A549 (cell line): ENCODE measurements at regions not wholly inside any gene's neighbourhood (a gene's known extent, or its start where the extent isn't known, plus 50 kb on each side); places are given as distances from the start of the nearest gene placed in this dataset.
"Not testable (repeated sequence)": the region's sequence is repeated elsewhere in the genome, so short reads cannot be mapped to it uniquely, and the experiment has no call there.

ENCODE experiments used
- EHMT2 ChIP-seq: fragments of 200-600 bp; sonication (generic); IDR thresholded peaks from 2 replicates; pipeline ENCODE4 v1.6.1; 2016; ENCODE audit warnings: antibody characterized with exemption, low read depth, mild to moderate bottlenecking, moderate library complexity
- JUN ChIP-seq, 2 experiments: fragments of >200 bp; sonication (Bioruptor Twin); formaldehyde crosslinking; IDR thresholded peaks; 2 replicates in 1 of 2; 3 replicates in 1 of 2; pipeline ENCODE4 v1.6.1; 2016 to 2017
- MAFK ChIP-seq: fragments of 450-650 bp; IDR thresholded peaks from 2 replicates; pipeline ENCODE4 v1.6.1; 2014; ENCODE audit not compliant: partially characterized antibody
- POLR2A ChIP-seq: IDR thresholded peaks from 2 replicates; pipeline ENCODE4 v1.6.1; 2012; ENCODE audit warnings: mild to moderate bottlenecking, low read length
- TF ChIP-seq, protein P1 (sequence below): fragments of >200 bp; sonication (Bioruptor Twin); formaldehyde crosslinking; IDR thresholded peaks from 3 replicates; pipeline ENCODE4 v1.5.1; 2016

DNA sequence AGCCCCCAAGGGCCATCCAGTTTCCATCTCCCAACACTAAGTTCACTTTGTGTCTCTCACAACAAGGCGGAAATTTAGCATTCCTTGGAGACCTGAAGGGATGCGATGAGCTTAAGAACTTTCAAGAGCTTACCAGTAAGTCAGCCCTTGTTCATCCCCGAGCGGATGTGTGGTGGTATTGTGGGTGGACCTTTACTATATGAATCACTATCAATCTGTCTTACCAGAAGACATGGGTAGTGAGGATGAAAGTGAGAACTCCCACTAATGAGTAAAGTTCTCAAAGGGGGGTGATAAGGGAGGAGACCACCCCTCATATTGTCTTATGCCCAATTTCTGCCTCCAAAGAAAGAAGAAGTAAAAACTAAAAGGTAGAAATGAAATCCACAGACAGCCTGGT, 329.6 kb upstream of the NCKAP5 start:
- TF ChIP-seq, protein P1, sequence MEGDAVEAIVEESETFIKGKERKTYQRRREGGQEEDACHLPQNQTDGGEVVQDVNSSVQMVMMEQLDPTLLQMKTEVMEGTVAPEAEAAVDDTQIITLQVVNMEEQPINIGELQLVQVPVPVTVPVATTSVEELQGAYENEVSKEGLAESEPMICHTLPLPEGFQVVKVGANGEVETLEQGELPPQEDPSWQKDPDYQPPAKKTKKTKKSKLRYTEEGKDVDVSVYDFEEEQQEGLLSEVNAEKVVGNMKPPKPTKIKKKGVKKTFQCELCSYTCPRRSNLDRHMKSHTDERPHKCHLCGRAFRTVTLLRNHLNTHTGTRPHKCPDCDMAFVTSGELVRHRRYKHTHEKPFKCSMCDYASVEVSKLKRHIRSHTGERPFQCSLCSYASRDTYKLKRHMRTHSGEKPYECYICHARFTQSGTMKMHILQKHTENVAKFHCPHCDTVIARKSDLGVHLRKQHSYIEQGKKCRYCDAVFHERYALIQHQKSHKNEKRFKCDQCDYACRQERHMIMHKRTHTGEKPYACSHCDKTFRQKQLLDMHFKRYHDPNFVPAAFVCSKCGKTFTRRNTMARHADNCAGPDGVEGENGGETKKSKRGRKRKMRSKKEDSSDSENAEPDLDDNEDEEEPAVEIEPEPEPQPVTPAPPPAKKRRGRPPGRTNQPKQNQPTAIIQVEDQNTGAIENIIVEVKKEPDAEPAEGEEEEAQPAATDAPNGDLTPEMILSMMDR, result not testable (repeated sequence)
- TF ChIP-seq EHMT2; JUN (IDR thresholded peaks at IDR 0.05); MAFK; POLR2A: not testable (repeated sequence)
